K562 (cell line): ENCODE measurements at regions not wholly inside any gene's neighbourhood (a gene's known extent, or its start where the extent isn't known, plus 50 kb on each side); places are given as distances from the start of the nearest gene placed in this dataset.

Experiments
- ATAC-seq: fragments of 200-7000 bp; cut with Tn5 transposase; 3 replicates; pipeline ENCODE4 v1.9.1; 2020; ENCODE audit warnings: moderate library complexity
- BruUV-seq: library from RNA; stranded (reverse); fragments of 400-500 nt; replicated peaks from 2 replicates; lab custom pipeline; 2021; lab: Mats Ljungman, UMichigan
- CTCF ChIA-PET: fragments of 300-600 bp; formaldehyde crosslinking; extraction: SDS; loops from one replicate; lab custom pipeline; 2021; ENCODE audit warnings: low intra/inter-chr PET ratio; lab: Yijun Ruan, JAX
- POLR2A ChIA-PET: fragments of 300-600, 350-650 bp; sonication (Branson Sonifier 250); formaldehyde crosslinking; extraction: SDS; loops from one replicate; lab custom pipeline; 2021; ENCODE audit warnings: antibody characterized with exemption, inconsistent platforms; lab: Yijun Ruan, JAX
- DNase-seq, 4 experiments: peaks; one replicate each; pipeline versions ENCODE4 v3.0.0 to v3.0.0-alpha.2; 2011 to 2018; ENCODE audit warnings: low spot score in 3 of 4, mixed read lengths in 3 of 4; ENCODE audit errors: extremely low read depth in 1 of 4
- FAIRE-seq: peaks from 2 replicates; lab custom pipeline; 2011; peaks lifted over from hg19 to GRCh38; lab: Jason Lieb, UNC
- H2AFZ ChIP-seq: 2 replicates; pipeline ENCODE4 v1.6.0; 2011; ENCODE audit warnings: low read depth, low read length, control low read depth, inconsistent platforms
- H3K27ac ChIP-seq: fragments of 200-600 bp; 3 replicates; pipeline ENCODE4 v1.8.0; 2011; ENCODE audit warnings: low read depth, mild to moderate bottlenecking, control low read depth, inconsistent platforms, low read length, moderate library complexity, mixed read lengths; ENCODE audit errors: extremely low read depth
- H3K27me3 ChIP-seq, 2 experiments: fragments of 300-600 bp in 1 of 2; 2 replicates in 1 of 2; 3 replicates in 1 of 2; pipeline versions ENCODE4 v1.6.0 to v1.8.0; 2011; ENCODE audit warnings: inconsistent platforms in 2 of 2, low read length in 2 of 2, mild to moderate bottlenecking in 1 of 2, mixed read lengths in 1 of 2, moderate library complexity in 1 of 2; ENCODE audit not compliant: control insufficient read depth in 2 of 2, insufficient read depth in 2 of 2
- H3K36me3 ChIP-seq: fragments of 300-600 bp; 3 replicates; pipeline ENCODE4 v1.8.0; 2011; ENCODE audit warnings: mild to moderate bottlenecking, low read length, inconsistent platforms; ENCODE audit not compliant: control insufficient read depth, insufficient read depth
- H3K4me1 ChIP-seq, 2 experiments: fragments of 200-600 bp in 1 of 2; replicated peaks in 1 of 2; 2 replicates in 1 of 2; 3 replicates in 1 of 2; pipeline versions ENCODE4 v1.5.1 to v1.8.0; 2011; ENCODE audit warnings: inconsistent platforms in 2 of 2, low read length in 2 of 2, mild to moderate bottlenecking in 1 of 2, mixed read lengths in 1 of 2, moderate library complexity in 1 of 2; ENCODE audit not compliant: control insufficient read depth in 2 of 2, insufficient read depth in 2 of 2
- H3K4me2 ChIP-seq: 2 replicates; pipeline ENCODE4 v1.6.1; 2011; ENCODE audit warnings: low read length, control low read depth, inconsistent platforms, mixed read lengths; ENCODE audit not compliant: insufficient read depth
- H3K4me3 ChIP-seq: fragments of 200-600 bp; sonication (generic), shearing (Covaris generic); 2 replicates; pipeline ENCODE4 v1.5.1; 2016; ENCODE audit warnings: control low read depth, inconsistent platforms
- H3K79me2 ChIP-seq: fragments of 200-600 bp; 3 replicates; pipeline ENCODE4 v1.8.0; 2011; ENCODE audit warnings: low read length, inconsistent platforms; ENCODE audit not compliant: control insufficient read depth, insufficient read depth
- H3K9ac ChIP-seq, 2 experiments: 2 replicates each; pipeline versions ENCODE4 v1.6.0 to v1.6.1; 2011; ENCODE audit warnings: low read depth in 2 of 2, low read length in 2 of 2, control low read depth in 1 of 2, inconsistent platforms in 1 of 2, mild to moderate bottlenecking in 1 of 2, mixed read lengths in 1 of 2; ENCODE audit not compliant: insufficient read depth in 1 of 2
- H3K9me1 ChIP-seq: one replicate; pipeline ENCODE4 v1.6.0; 2011; ENCODE audit warnings: inconsistent platforms, mild to moderate bottlenecking, low read length, moderate library complexity; ENCODE audit not compliant: control insufficient read depth, insufficient read depth
- H3K9me3 ChIP-seq: replicated peaks from 2 replicates; pipeline ENCODE4 v1.5.1; 2011; ENCODE audit warnings: low read depth, low read length, inconsistent platforms; ENCODE audit not compliant: control insufficient read depth, insufficient read depth
- H4K20me1 ChIP-seq: replicated peaks from 2 replicates; pipeline ENCODE4 v1.6.1; 2011; ENCODE audit warnings: low read length, inconsistent platforms, mixed read lengths; ENCODE audit not compliant: control insufficient read depth, insufficient read depth
- CTBP1 ChIP-seq: fragments of 450-650 bp; IDR thresholded peaks from 2 replicates; pipeline ENCODE4 v1.6.1; 2016; ENCODE audit warnings: borderline replicate concordance
- HDAC3 ChIP-seq: fragments of 450-650 bp; IDR thresholded peaks from 2 replicates; pipeline ENCODE4 v1.6.1; 2018; ENCODE audit warnings: borderline replicate concordance, mild to moderate bottlenecking, moderate library complexity; ENCODE audit not compliant: partially characterized antibody
- KAT8 ChIP-seq: fragments of 450-650 bp; IDR thresholded peaks from 2 replicates; pipeline ENCODE4 v1.6.1; 2016; ENCODE audit warnings: low read depth, mild to moderate bottlenecking
- NEUROD1 ChIP-seq: fragments of 150-350 bp; IDR thresholded peaks from 2 replicates; pipeline ENCODE4 v1.6.1; 2014; ENCODE audit warnings: borderline replicate concordance, low read length, low read depth; ENCODE audit not compliant: partially characterized antibody
- NKRF ChIP-seq: fragments of 450-650 bp; IDR thresholded peaks from 2 replicates; pipeline ENCODE4 v1.6.1; 2016; ENCODE audit warnings: borderline replicate concordance
- POLR2H ChIP-seq: IDR thresholded peaks from 2 replicates; pipeline ENCODE4 v1.6.1; 2016; ENCODE audit warnings: missing genetic modification characterization, low read depth, mild to moderate bottlenecking, control low read depth, missing compliant biosample characterization, moderate library complexity
- PREB ChIP-seq: sonication (generic); formaldehyde crosslinking; IDR thresholded peaks from 2 replicates; pipeline ENCODE4 v1.8.1; 2023; ENCODE audit warnings: mild to moderate bottlenecking, missing genetic modification reagents
- RBM22 ChIP-seq: fragments of 200-400 bp; formaldehyde crosslinking; IDR thresholded peaks from 2 replicates; pipeline ENCODE4 v1.6.1; 2018; ENCODE audit warnings: low read length, low read depth; ENCODE audit not compliant: poor library complexity, severe bottlenecking
- THAP12 ChIP-seq: fragments of 250-450 bp; sonication (Bioruptor Pico); IDR thresholded peaks from 2 replicates; pipeline ENCODE4 v1.9.0; 2021; ENCODE audit warnings: mild to moderate bottlenecking, inconsistent platforms
- ZBTB34 ChIP-seq: fragments of 250-450 bp; sonication (Bioruptor Pico); IDR thresholded peaks from 2 replicates; pipeline ENCODE4 v1.8.0; 2021; ENCODE audit warnings: mild to moderate bottlenecking, moderate library complexity
- ZNF217 ChIP-seq: sonication (generic); formaldehyde crosslinking; IDR thresholded peaks from 2 replicates; pipeline ENCODE4 v1.8.0; 2022; ENCODE audit warnings: mild to moderate bottlenecking, missing genetic modification reagents
- WGBS: fragments of 100-300 bp; shearing (Covaris generic); methylation state at CpG from one replicate; pipeline ENCODE4 v1.1.6; 2016; ENCODE audit warnings: low coverage, mixed read lengths; ENCODE audit not compliant: insufficient coverage; ENCODE audit errors: missing lambda C conversion rate; 5-methylcytosine and 5-hydroxymethylcytosine counted together
- in situ Hi-C: fragments of 300-500 bp; cut with MboI; formaldehyde crosslinking; loops from 4 replicates; pipeline ENCODE4 v1.15.0; 2018; ENCODE audit warnings: inconsistent platforms, mixed read lengths
- intact Hi-C: fragments of 100-400 bp; cut with micrococcal nuclease; formaldehyde crosslinking; loops from 2 replicates; pipeline ENCODE4 v1.14.2; 2022

- TF ChIP-seq NKRF (no peak), RBM22 (no peak), THAP12 (CRISPR knock-in tag) (no peak), KAT8 (no peak), CTBP1 (no peak)
These were observed 322.7 kb upstream of the ISX start (continued) for GRCh38 chr22:34743110-34743751.

- Histone ChIP-seq H3K79me2 (no peaks in the 10 kb centered on the region), H4K20me1 (no peaks in the 10 kb centered on the region), H3K9me3 (no peaks in the 10 kb centered on the region), H3K27ac (no peak overlapping the region), H2AFZ (no peak overlapping the region), H3K36me3 (no peaks in the 10 kb centered on the region), H3K9me1 (no peaks in the 10 kb centered on the region), H3K4me3 (no peak overlapping the region), H3K4me1 (no peaks in the 10 kb centered on the region), H3K27me3 (no peaks in the 10 kb centered on the region), H3K9ac (no peak overlapping the region), H3K4me2 (no peak overlapping the region)
- no peak for DNase-seq
- in situ Hi-C loops = no loop called here
- no peak for ATAC-seq
- BruUV-seq = no TSS peak
- CTCF ChIA-PET = no interaction called here
- WGBS = 0% methylated on average over 6 of the region's 8 CpGs
- POLR2A ChIA-PET = no interaction called here
- intact Hi-C loops = no loop called here
- no peak for FAIRE-seq
- no peak for TF ChIP-seq ZBTB34 (CRISPR knock-in tag)
- TF ChIP-seq NEUROD1 = no peak
- TF ChIP-seq ZNF217 = no peak
- TF ChIP-seq HDAC3 = no peak
- TF ChIP-seq PREB (CRISPR knock-in tag) = no peak
- TF ChIP-seq POLR2H (tag) = no peak
These were observed 305.5 kb upstream of the ISX start for GRCh38 chr22:34760276-34761008.
